ENCODE measurements at regions not wholly inside any gene's neighbourhood (a gene's known extent, or its start where the extent isn't known, plus 50 kb on each side); places are given as distances from the start of the nearest gene placed in this dataset.

GRCh38 chr2:160695402-160696086, 201.9 kb upstream of the RBMS1 start:
- TF ChIP-seq, protein P1, sequence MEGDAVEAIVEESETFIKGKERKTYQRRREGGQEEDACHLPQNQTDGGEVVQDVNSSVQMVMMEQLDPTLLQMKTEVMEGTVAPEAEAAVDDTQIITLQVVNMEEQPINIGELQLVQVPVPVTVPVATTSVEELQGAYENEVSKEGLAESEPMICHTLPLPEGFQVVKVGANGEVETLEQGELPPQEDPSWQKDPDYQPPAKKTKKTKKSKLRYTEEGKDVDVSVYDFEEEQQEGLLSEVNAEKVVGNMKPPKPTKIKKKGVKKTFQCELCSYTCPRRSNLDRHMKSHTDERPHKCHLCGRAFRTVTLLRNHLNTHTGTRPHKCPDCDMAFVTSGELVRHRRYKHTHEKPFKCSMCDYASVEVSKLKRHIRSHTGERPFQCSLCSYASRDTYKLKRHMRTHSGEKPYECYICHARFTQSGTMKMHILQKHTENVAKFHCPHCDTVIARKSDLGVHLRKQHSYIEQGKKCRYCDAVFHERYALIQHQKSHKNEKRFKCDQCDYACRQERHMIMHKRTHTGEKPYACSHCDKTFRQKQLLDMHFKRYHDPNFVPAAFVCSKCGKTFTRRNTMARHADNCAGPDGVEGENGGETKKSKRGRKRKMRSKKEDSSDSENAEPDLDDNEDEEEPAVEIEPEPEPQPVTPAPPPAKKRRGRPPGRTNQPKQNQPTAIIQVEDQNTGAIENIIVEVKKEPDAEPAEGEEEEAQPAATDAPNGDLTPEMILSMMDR (IDR thresholded peaks at IDR 0.05; ENCODE audit: low read depth, low read length), result no peak
- DNase-seq (ENCODE audit: extremely low read depth, low read depth), result no peak

- no peak for DNase-seq (ENCODE audit: extremely low read depth, low read depth)
- TF ChIP-seq, protein P1 (IDR thresholded peaks at IDR 0.05; ENCODE audit: low read depth, low read length), result no peak
Measured at GRCh38 chr2:160696087-160696452, 202.5 kb upstream of the RBMS1 start.

GRCh38 chr2:160697817-160698216, 204.2 kb upstream of the RBMS1 start:
- TF ChIP-seq, protein P1 (IDR thresholded peaks at IDR 0.05; ENCODE audit: low read depth, low read length), result no peak
- DNase-seq (ENCODE audit: extremely low read depth, low read depth), result no peak

DNA sequence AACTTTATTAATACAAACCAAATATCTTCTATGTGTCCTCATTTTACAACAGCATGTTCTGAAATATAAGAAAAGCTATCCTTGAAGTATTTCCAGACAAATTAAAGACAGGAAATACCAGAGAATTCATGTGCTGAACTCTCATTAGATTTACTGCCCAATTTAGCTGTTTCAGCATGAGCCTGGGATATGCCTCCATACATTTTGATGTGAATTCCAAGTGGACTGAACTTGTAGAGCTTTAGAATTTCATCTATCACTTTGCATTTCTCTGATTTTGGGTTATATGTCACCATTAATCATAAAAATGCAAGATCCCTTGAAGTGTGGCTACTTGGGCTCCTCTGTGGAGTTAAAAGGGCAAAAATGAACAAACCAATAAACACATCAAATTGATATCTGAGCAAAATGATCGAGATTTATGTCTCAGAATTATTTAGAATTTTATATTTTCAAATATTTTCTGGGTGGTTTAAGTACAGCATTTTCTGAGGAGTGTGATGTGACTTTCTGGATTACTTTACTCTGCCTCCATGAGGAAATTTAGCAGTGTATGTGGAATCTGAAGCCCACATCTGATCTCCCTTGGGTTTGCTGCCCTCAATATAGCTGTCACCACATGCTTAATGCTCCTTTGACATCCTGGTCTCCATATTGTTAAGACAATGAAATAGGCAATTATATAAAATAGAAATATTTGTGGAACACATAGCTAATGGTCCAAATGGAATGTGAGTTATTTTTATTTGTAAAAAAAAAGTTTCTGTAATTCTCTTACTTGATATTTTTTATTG, 206.6 kb upstream of the RBMS1 start:
- TF ChIP-seq, protein P1 (IDR thresholded peaks at IDR 0.05; ENCODE audit: low read depth, low read length), result no peak
- DNase-seq (ENCODE audit: extremely low read depth, low read depth), result no peak

DNA sequence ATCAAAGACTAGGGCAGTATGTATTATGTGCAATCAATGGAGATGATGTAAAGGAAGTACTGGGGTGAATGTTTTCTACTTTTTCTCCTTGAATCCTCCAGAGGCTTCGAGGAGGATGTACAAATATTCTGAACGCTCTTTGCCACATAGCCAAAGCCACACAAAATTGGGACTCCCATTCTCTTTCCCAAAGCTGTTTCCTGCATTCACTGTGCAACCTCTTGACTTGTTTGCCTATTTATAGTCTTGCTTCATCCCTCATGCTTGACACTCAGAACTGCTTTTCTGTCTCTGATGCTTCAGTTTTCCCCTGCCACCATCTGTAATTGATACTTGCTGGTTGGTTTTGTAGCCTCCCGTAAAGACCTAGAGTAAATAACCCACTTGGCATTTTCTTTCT, 208.2 kb upstream of the RBMS1 start:
- DNase-seq (ENCODE audit: extremely low read depth, low read depth), result no peak
- TF ChIP-seq, protein P1 (IDR thresholded peaks at IDR 0.05; ENCODE audit: low read depth, low read length), result no peak

DNA sequence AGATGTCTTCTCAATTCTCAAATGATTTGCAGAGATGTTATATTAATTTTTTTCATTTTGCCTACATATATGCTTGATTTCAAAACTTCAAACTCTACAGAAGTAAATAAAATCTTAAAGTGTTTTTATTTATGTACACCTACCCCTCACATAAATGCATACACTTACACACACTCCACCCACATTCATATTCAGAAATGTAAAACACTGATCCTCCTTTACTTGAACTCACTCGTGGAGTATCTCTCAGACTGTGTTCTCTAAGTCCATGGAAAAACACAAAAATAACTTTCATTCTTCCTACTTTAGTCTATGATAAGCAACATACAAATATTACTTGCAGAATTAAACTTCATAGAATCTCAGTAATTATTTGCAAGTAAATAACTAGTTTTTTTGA, 209.1 kb upstream of the RBMS1 start:
- DNase-seq (ENCODE audit: extremely low read depth, low read depth), result no peak
- TF ChIP-seq, protein P1 (IDR thresholded peaks at IDR 0.05; ENCODE audit: low read depth, low read length), result no peak
